ENCODE measurements at regions not wholly inside any gene's neighbourhood (a gene's known extent, or its start where the extent isn't known, plus 50 kb on each side); places are given as distances from the start of the nearest gene placed in this dataset.
"Not testable (repeated sequence)": the region's sequence is repeated elsewhere in the genome, so short reads cannot be mapped to it uniquely, and the experiment has no call there.

- ChIA-PET CTCF (no interaction called here), POLR2A (no interaction called here)
- no peak for TF ChIP-seq CTCF (IDR thresholded peaks at IDR 0.05; ENCODE audit: control extremely low read depth, extremely low read depth, low read depth, missing control alignments)
- no peak for DNase-seq (ENCODE audit: extremely low spot score)
Measured at GRCh38 chr7:156014808-156015207, 202.5 kb upstream of the SHH start.

- TF ChIP-seq CTCF (IDR thresholded peaks at IDR 0.05; ENCODE audit: control extremely low read depth, extremely low read depth, low read depth, missing control alignments): no peak
- no peak for DNase-seq (ENCODE audit: extremely low spot score)
- POLR2A ChIA-PET: no interaction called here
- CTCF ChIA-PET: no interaction called here
Measured at GRCh38 chr7:156014201-156014600, 201.9 kb upstream of the SHH start.

GRCh38 chr7:156012412-156012811 lies 200.1 kb upstream of the SHH start:
- no peak for DNase-seq (ENCODE audit: extremely low spot score)
- TF ChIP-seq CTCF (IDR thresholded peaks at IDR 0.05; ENCODE audit: control extremely low read depth, extremely low read depth, low read depth, missing control alignments): no peak
- ChIA-PET CTCF (interaction anchor here (0.7 kb wide), 1 partner anchor 111 kb away, joined by 3 read pairs; no protein-coding TSS in a partner anchor), POLR2A (no interaction called here)

- DNase-seq (ENCODE audit: extremely low spot score): no peak
- ChIA-PET CTCF (no interaction called here), POLR2A (no interaction called here)
- TF ChIP-seq CTCF (IDR thresholded peaks at IDR 0.05; ENCODE audit: control extremely low read depth, extremely low read depth, low read depth, missing control alignments): no peak
Measured at GRCh38 chr7:156009569-156009968, 197.3 kb upstream of the SHH start.

- DNase-seq (ENCODE audit: extremely low spot score); POLR2A ChIA-PET; CTCF ChIA-PET: not testable (repeated sequence)
Measured at GRCh38 chr7:156006876-156007275, 194.6 kb upstream of the SHH start.

- ChIA-PET POLR2A (no interaction called here), CTCF (no interaction called here)
- DNase-seq (ENCODE audit: extremely low spot score): no peak
- no peak for TF ChIP-seq CTCF (IDR thresholded peaks at IDR 0.05; ENCODE audit: control extremely low read depth, extremely low read depth, low read depth, missing control alignments)
Measured at GRCh38 chr7:156006024-156006423, 193.8 kb upstream of the SHH start.

GRCh38 chr7:156005202-156005691 lies 193.0 kb upstream of the SHH start:
- ChIA-PET POLR2A (no interaction called here), CTCF (no interaction called here)
- no peak for TF ChIP-seq CTCF (IDR thresholded peaks at IDR 0.05; ENCODE audit: control extremely low read depth, extremely low read depth, low read depth, missing control alignments)
- DNase-seq (ENCODE audit: extremely low spot score): no peak
